GM23338 (cell line): ENCODE measurements at regions not wholly inside any gene's neighbourhood (a gene's known extent, or its start where the extent isn't known, plus 50 kb on each side); places are given as distances from the start of the nearest gene placed in this dataset.

ENCODE experiments used
- ATAC-seq: fragments of 200-7000 bp; cut with Tn5 transposase; 3 replicates; pipeline ENCODE4 v1.9.1; 2020
- DNase-seq: peaks from one replicate; pipeline ENCODE4 v3.0.0-alpha.2; 2015; ENCODE audit warnings: low spot score
- H2AFZ ChIP-seq: fragments of 200-600 bp; sonication (generic); 2 replicates; pipeline ENCODE4 v1.8.0; 2016; ENCODE audit warnings: antibody characterized with exemption, mild to moderate bottlenecking, moderate library complexity
- H3F3A ChIP-seq: fragments of 200-600 bp; sonication (generic); replicated peaks from 2 replicates; pipeline ENCODE4 v1.8.0; 2017; ENCODE audit warnings: antibody characterized with exemption, mixed run types, low read depth
- H3K27ac ChIP-seq: fragments of 200-600 bp; sonication (generic); 2 replicates; pipeline ENCODE4 v1.6.1; 2016; ENCODE audit warnings: low read depth
- H3K27me3 ChIP-seq: fragments of 200-600 bp; sonication (generic); 2 replicates; pipeline ENCODE4 v1.8.0; 2016; ENCODE audit warnings: mild to moderate bottlenecking, mixed run types, moderate library complexity; ENCODE audit not compliant: insufficient read depth
- H3K36me3 ChIP-seq: fragments of 200-600 bp; sonication (generic); 2 replicates; pipeline ENCODE4 v1.8.0; 2016; ENCODE audit warnings: mild to moderate bottlenecking; ENCODE audit not compliant: insufficient read depth
- H3K4me1 ChIP-seq: fragments of 200-600 bp; sonication (generic); 2 replicates; pipeline ENCODE4 v1.8.0; 2016; ENCODE audit warnings: mild to moderate bottlenecking, moderate library complexity; ENCODE audit not compliant: insufficient read depth
- H3K4me2 ChIP-seq: fragments of 200-600 bp; sonication (generic); 2 replicates; pipeline ENCODE4 v1.7.1; 2017; ENCODE audit warnings: mixed run types
- H3K4me3 ChIP-seq: fragments of 200-600 bp; sonication (generic); 2 replicates; pipeline ENCODE4 v1.6.1; 2016; ENCODE audit warnings: mixed run types
- H3K79me2 ChIP-seq: fragments of 200-600 bp; sonication (generic); replicated peaks from 2 replicates; pipeline ENCODE4 v1.8.0; 2017; ENCODE audit warnings: mild to moderate bottlenecking; ENCODE audit not compliant: insufficient read depth
- H3K9me2 ChIP-seq: fragments of 200-600 bp; sonication (generic); 2 replicates; pipeline ENCODE4 v1.8.0; 2017; ENCODE audit not compliant: insufficient read depth
- H4K20me1 ChIP-seq: fragments of 200-600 bp; sonication (generic); replicated peaks from 2 replicates; pipeline ENCODE4 v1.8.0; 2017; ENCODE audit warnings: mild to moderate bottlenecking; ENCODE audit not compliant: insufficient read depth
- H3K27ac Mint-ChIP-seq: 2 replicates; pipeline ENCODE4 v1.8.0; 2020; ENCODE audit warnings: inconsistent platforms, mild to moderate bottlenecking, moderate library complexity, mixed read lengths
- H3K27me3 Mint-ChIP-seq: 3 replicates; pipeline ENCODE4 v1.8.0; 2022; ENCODE audit warnings: low read depth, mild to moderate bottlenecking, moderate library complexity, mixed read lengths, inconsistent platforms; ENCODE audit not compliant: insufficient read depth, poor library complexity
- H3K36me3 Mint-ChIP-seq: 3 replicates; pipeline ENCODE4 v1.8.0; 2021; ENCODE audit warnings: low read depth, mild to moderate bottlenecking, inconsistent platforms, moderate library complexity, mixed read lengths
- H3K4me1 Mint-ChIP-seq: 3 replicates; pipeline ENCODE4 v1.8.0; 2020; ENCODE audit warnings: mild to moderate bottlenecking, inconsistent platforms, mixed read lengths
- H3K4me3 Mint-ChIP-seq: 3 replicates; pipeline ENCODE4 v1.8.0; 2021; ENCODE audit warnings: moderate library complexity, mild to moderate bottlenecking, inconsistent platforms, mixed read lengths
- H3K9me3 Mint-ChIP-seq: 3 replicates; pipeline ENCODE4 v1.8.0; 2020; ENCODE audit warnings: moderate library complexity, mild to moderate bottlenecking, inconsistent platforms, mixed read lengths
- CREB1 ChIP-seq: fragments of 250-450 bp; sonication (Bioruptor Pico); IDR thresholded peaks from 2 replicates; pipeline ENCODE4 v1.5.0; 2020; ENCODE audit warnings: low read depth, mild to moderate bottlenecking, moderate library complexity
- JUNB ChIP-seq: IDR thresholded peaks from one replicate; pipeline ENCODE4 v1.6.1; 2016; ENCODE audit warnings: antibody characterized with exemption; ENCODE audit not compliant: unreplicated experiment
- NANOG ChIP-seq: IDR thresholded peaks from 2 replicates; pipeline ENCODE4 v1.6.1; 2016; ENCODE audit warnings: antibody characterized with exemption, borderline replicate concordance
- POLR2AphosphoS5 ChIP-seq: IDR thresholded peaks from 2 replicates; pipeline ENCODE4 v1.6.1; 2016; ENCODE audit warnings: antibody characterized with exemption, low read depth
- REST ChIP-seq: IDR thresholded peaks from one replicate; pipeline ENCODE4 v1.6.1; 2018; ENCODE audit warnings: antibody characterized with exemption; ENCODE audit not compliant: unreplicated experiment
- STAT1 ChIP-seq: IDR thresholded peaks from one replicate; pipeline ENCODE4 v1.6.1; 2016; ENCODE audit warnings: antibody characterized with exemption; ENCODE audit not compliant: unreplicated experiment
- ZNF114 ChIP-seq: fragments of 250-450 bp; sonication (Bioruptor Pico); IDR thresholded peaks from 2 replicates; pipeline ENCODE4 v1.5.0; 2020; ENCODE audit warnings: mild to moderate bottlenecking, moderate library complexity
- ZNF331 ChIP-seq: fragments of 250-450 bp; sonication (Bioruptor Pico); IDR thresholded peaks from 2 replicates; pipeline ENCODE4 v1.5.0; 2020; ENCODE audit warnings: low read depth, mild to moderate bottlenecking, moderate library complexity
- TF ChIP-seq, protein P1 (sequence below): IDR thresholded peaks from 2 replicates; pipeline ENCODE4 v1.6.1; 2016; ENCODE audit warnings: antibody characterized with exemption
- TF ChIP-seq, protein P2 (sequence below), 2 experiments: fragments of 200-600 bp in 1 of 2; sonication (generic) in 1 of 2; conservative IDR thresholded peaks; 2 replicates each; pipeline versions ENCODE4 v1.5.1 to v1.6.1; 2016 to 2017; ENCODE audit warnings: antibody characterized with exemption in 2 of 2, low read depth in 2 of 2, mild to moderate bottlenecking in 2 of 2, moderate library complexity in 1 of 2

DNA sequence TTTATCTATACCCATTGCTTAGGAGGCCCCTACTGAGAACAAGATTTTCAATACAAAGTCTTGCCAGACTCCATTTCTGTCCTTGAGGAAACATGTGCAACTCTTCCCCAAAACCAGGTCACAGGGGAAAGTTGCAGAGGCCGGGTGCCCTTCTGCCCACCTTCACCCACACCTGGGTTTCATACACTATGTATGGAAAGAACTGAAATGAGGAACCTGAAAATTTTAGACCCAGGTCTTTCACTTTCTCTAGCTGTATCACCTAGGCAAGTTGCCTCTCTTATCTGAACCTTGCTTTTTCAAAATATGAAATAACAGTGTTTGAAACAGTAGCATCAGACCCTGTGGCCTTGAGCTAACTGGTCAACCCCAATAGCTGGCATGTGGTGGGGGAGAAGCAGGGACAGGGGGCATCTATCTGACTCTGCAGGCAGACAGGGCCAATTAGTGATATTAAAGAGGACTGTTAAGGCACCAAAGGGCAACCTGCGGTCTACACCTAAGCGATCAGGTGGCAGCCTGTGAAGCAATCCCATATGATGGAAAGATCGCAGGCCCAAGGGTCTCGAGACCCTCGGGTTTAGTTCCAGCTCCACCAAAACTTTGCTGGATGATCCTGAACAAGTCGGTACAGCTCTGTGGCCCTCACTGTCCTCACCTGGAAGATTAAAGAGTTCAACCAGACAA, 346.5 kb downstream of the BCL11B start:
- no peaks in the 10 kb centered on the region; the same call in 2 of the 3 replicates for H3K4me1 Mint-ChIP-seq
- no peak for DNase-seq
- no peak overlapping the region for H2AFZ ChIP-seq

DNA sequence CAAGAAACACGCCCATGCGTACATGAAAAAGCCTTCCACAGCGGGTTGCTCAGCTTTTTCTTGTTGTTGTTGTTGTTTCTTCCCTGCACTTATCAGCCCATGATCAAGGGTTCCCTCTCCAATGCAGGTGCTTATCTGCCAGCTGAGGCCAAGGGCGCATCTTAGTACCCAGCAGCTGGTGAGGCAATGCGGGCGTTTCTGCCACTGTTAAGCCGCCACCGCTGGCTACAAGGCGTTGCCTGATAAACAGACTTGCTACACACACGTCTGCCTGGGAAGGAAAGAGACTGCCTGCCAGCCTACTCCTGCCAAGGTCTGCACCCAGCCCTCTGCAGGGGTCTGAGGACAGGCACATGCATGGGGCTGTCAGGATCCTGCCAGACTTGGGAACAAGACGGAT, 345.9 kb downstream of the BCL11B start:
- H3K27me3 Mint-ChIP-seq, result peaks cover 6% of the 10 kb centered on the region
- no peaks in the 10 kb centered on the region for H3K4me1 Mint-ChIP-seq
- no peak overlapping the region for H3K27ac Mint-ChIP-seq
- H3F3A ChIP-seq, result no peaks in the 10 kb centered on the region
- DNase-seq, result no peak
- H3K4me1 ChIP-seq, result no peaks in the 10 kb centered on the region
- H4K20me1 ChIP-seq, result no peaks in the 10 kb centered on the region
- no peaks in the 10 kb centered on the region; the same call in 2 of the 3 replicates for H3K9me3 Mint-ChIP-seq
- no peak overlapping the region for H3K4me2 ChIP-seq
- no peak overlapping the region for H3K4me3 Mint-ChIP-seq
- H3K27me3 ChIP-seq, result no peaks in the 10 kb centered on the region
- TF ChIP-seq STAT1 (no peak), ZNF114 (CRISPR knock-in tag) (no peak), JUNB (no peak), NANOG (no peak), ZNF331 (CRISPR knock-in tag) (no peak), POLR2AphosphoS5 (no peak), CREB1 (CRISPR knock-in tag) (no peak), REST (no peak)
- TF ChIP-seq, protein P1, sequence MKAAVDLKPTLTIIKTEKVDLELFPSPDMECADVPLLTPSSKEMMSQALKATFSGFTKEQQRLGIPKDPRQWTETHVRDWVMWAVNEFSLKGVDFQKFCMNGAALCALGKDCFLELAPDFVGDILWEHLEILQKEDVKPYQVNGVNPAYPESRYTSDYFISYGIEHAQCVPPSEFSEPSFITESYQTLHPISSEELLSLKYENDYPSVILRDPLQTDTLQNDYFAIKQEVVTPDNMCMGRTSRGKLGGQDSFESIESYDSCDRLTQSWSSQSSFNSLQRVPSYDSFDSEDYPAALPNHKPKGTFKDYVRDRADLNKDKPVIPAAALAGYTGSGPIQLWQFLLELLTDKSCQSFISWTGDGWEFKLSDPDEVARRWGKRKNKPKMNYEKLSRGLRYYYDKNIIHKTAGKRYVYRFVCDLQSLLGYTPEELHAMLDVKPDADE, result no peak
- TF ChIP-seq, protein P2, sequence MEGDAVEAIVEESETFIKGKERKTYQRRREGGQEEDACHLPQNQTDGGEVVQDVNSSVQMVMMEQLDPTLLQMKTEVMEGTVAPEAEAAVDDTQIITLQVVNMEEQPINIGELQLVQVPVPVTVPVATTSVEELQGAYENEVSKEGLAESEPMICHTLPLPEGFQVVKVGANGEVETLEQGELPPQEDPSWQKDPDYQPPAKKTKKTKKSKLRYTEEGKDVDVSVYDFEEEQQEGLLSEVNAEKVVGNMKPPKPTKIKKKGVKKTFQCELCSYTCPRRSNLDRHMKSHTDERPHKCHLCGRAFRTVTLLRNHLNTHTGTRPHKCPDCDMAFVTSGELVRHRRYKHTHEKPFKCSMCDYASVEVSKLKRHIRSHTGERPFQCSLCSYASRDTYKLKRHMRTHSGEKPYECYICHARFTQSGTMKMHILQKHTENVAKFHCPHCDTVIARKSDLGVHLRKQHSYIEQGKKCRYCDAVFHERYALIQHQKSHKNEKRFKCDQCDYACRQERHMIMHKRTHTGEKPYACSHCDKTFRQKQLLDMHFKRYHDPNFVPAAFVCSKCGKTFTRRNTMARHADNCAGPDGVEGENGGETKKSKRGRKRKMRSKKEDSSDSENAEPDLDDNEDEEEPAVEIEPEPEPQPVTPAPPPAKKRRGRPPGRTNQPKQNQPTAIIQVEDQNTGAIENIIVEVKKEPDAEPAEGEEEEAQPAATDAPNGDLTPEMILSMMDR (conservative IDR thresholded peaks at IDR 0.05; ENCODE audit: low read depth in 2 of 2), result no peak
- no peak for ATAC-seq
- no peak overlapping the region for H2AFZ ChIP-seq
- no peaks in the 10 kb centered on the region for H3K79me2 ChIP-seq
- no peaks in the 10 kb centered on the region for H3K9me2 ChIP-seq
- no peak overlapping the region for H3K4me3 ChIP-seq
- H3K36me3 Mint-ChIP-seq, result no peaks in the 10 kb centered on the region
- H3K36me3 ChIP-seq, result no peaks in the 10 kb centered on the region
- H3K27ac ChIP-seq, result no peak overlapping the region

More for the DNA sequence above, 346.5 kb downstream of the BCL11B start:
- Histone ChIP-seq H3F3A (no peaks in the 10 kb centered on the region), H3K27ac (no peak overlapping the region), H3K4me3 (no peak overlapping the region), H3K9me2 (no peaks in the 10 kb centered on the region), H3K36me3 (no peaks in the 10 kb centered on the region), H3K4me1 (0 out of 2 replicates have a peak, but pooled peaks cover 2% of the 10 kb centered on the region), H4K20me1 (no peaks in the 10 kb centered on the region), H3K27me3 (no peaks in the 10 kb centered on the region), H3K4me2 (no peak overlapping the region), H3K79me2 (no peaks in the 10 kb centered on the region)
- no peak for ATAC-seq
- peaks cover 6% of the 10 kb centered on the region for H3K27me3 Mint-ChIP-seq
- no peak overlapping the region for H3K27ac Mint-ChIP-seq
- no peaks in the 10 kb centered on the region; the same call in 2 of the 3 replicates for H3K9me3 Mint-ChIP-seq
- TF ChIP-seq STAT1, result no peak
- no peaks in the 10 kb centered on the region for H3K36me3 Mint-ChIP-seq
- H3K4me3 Mint-ChIP-seq, result no peak overlapping the region
